ENCODE measurements at regions not wholly inside any gene's neighbourhood (a gene's known extent, or its start where the extent isn't known, plus 50 kb on each side); places are given as distances from the start of the nearest gene placed in this dataset.

- Histone ChIP-seq H3K9me3 (no peaks in the 10 kb centered on the region), H3K27ac (no peak overlapping the region), H3K27me3 (no peaks in the 10 kb centered on the region), H3K4me1 (peaks cover 0 to 17% (median 3%) of the 10 kb centered on the region in 4 donors), H3K4me3 (no peak overlapping the region), H3K36me3 (no peaks in the 10 kb centered on the region)
- intact Hi-C loops (cut with DNase I; ENCODE audit: low total_unique reads), result no loop called here
- no peak for DNase-seq
- no peak for TF ChIP-seq CTCF (IDR thresholded peaks at IDR 0.05)
Observed at GRCh38 chr15:95973566-95974256, 356.8 kb upstream of the NR2F2 start.

GRCh38 chr15:95975212-95975611 is 355.3 kb upstream of the NR2F2 start:
- Histone ChIP-seq H3K9me3 (no peaks in the 10 kb centered on the region), H3K27me3 (no peaks in the 10 kb centered on the region), H3K4me1 (peaks cover 0 to 17% (median 3%) of the 10 kb centered on the region in 4 donors), H3K36me3 (no peaks in the 10 kb centered on the region), H3K27ac (no peak overlapping the region), H3K4me3 (no peak overlapping the region)
- no peak for TF ChIP-seq CTCF (IDR thresholded peaks at IDR 0.05)
- intact Hi-C loops (cut with DNase I; ENCODE audit: low total_unique reads), result no loop called here
- DNase-seq, result no peak

GRCh38 chr15:95979286-95979685 is 351.2 kb upstream of the NR2F2 start:
- no peak for DNase-seq
- no peaks in the 10 kb centered on the region for H3K9me3 ChIP-seq
- no peak for TF ChIP-seq CTCF (IDR thresholded peaks at IDR 0.05)
- H3K4me3 ChIP-seq, result no peak overlapping the region
- H3K36me3 ChIP-seq, result no peaks in the 10 kb centered on the region
- no peaks in the 10 kb centered on the region for H3K27me3 ChIP-seq
- H3K27ac ChIP-seq, result no peak overlapping the region
- peaks cover 0 to 6% (median 3%) of the 10 kb centered on the region in 4 donors for H3K4me1 ChIP-seq
- intact Hi-C loops (cut with DNase I; ENCODE audit: low total_unique reads), result no loop called here

GRCh38 chr15:95981209-95981608 is 349.3 kb upstream of the NR2F2 start:
- H3K36me3 ChIP-seq, result no peaks in the 10 kb centered on the region
- TF ChIP-seq CTCF (IDR thresholded peaks at IDR 0.05), result no peak
- no peaks in the 10 kb centered on the region for H3K27me3 ChIP-seq
- DNase-seq, result no peak
- intact Hi-C loops (cut with DNase I; ENCODE audit: low total_unique reads), result no loop called here
- no peak overlapping the region for H3K4me3 ChIP-seq
- no peaks in the 10 kb centered on the region for H3K9me3 ChIP-seq
- peaks cover 0 to 6% (median 3%) of the 10 kb centered on the region in 4 donors for H3K4me1 ChIP-seq
- H3K27ac ChIP-seq, result no peak overlapping the region

- Histone ChIP-seq H3K4me3 (no peak overlapping the region), H3K27me3 (no peaks in the 10 kb centered on the region), H3K27ac (no peak overlapping the region), H3K4me1 (peaks cover 0 to 9% (median 2%) of the 10 kb centered on the region in 4 donors), H3K36me3 (no peaks in the 10 kb centered on the region), H3K9me3 (no peaks in the 10 kb centered on the region)
- intact Hi-C loops (cut with DNase I; ENCODE audit: low total_unique reads), result no loop called here
- no peak for DNase-seq
- TF ChIP-seq CTCF (IDR thresholded peaks at IDR 0.05), result no peak
Observed at GRCh38 chr15:95987299-95987698, 343.2 kb upstream of the NR2F2 start.
